ENCODE measurements at regions not wholly inside any gene's neighbourhood (a gene's known extent, or its start where the extent isn't known, plus 50 kb on each side); places are given as distances from the start of the nearest gene placed in this dataset.

GRCh38 chr14:84351646-84352045, 1178.3 kb upstream of the FLRT2 start:
- Histone ChIP-seq H3K27ac (ENCODE audit: low read depth, low read length, poor library complexity, severe bottlenecking) (no peak overlapping the region), H3K4me1 (ENCODE audit: insufficient read depth, low read length, severe bottlenecking) (no peaks in the 10 kb centered on the region), H3K9ac (ENCODE audit: low read length) (no peak overlapping the region), H3K4me2 (ENCODE audit: low read length) (no peak overlapping the region), H3F3A (ENCODE audit: insufficient read depth, low read length) (no peaks in the 10 kb centered on the region), H4K20me1 (ENCODE audit: insufficient read depth, low read length) (no peaks in the 10 kb centered on the region), H2AFZ (ENCODE audit: low read length) (no peak overlapping the region), H3K9me2 (ENCODE audit: low read depth, low read length) (no peaks in the 10 kb centered on the region), H3K9me3 (ENCODE audit: low read length) (no peaks in the 10 kb centered on the region), H3K79me2 (ENCODE audit: insufficient read depth, low read length) (no peaks in the 10 kb centered on the region), H3K36me3 (ENCODE audit: insufficient read depth, low read length) (no peaks in the 10 kb centered on the region), H3K4me3 (ENCODE audit: low read depth, low read length, poor library complexity, severe bottlenecking) (no peak overlapping the region), H3K27me3 (ENCODE audit: insufficient read depth, low read length) (no peaks in the 10 kb centered on the region)
- TF ChIP-seq CTCF (IDR thresholded peaks at IDR 0.05; ENCODE audit: low read length) (no peak), EZH2 (IDR thresholded peaks at IDR 0.05; ENCODE audit: borderline replicate concordance, low read length) (no peak)

GRCh38 chr14:84361476-84361875, 1168.5 kb upstream of the FLRT2 start:
- H4K20me1 ChIP-seq (ENCODE audit: insufficient read depth, low read length) = no peaks in the 10 kb centered on the region

DNA sequence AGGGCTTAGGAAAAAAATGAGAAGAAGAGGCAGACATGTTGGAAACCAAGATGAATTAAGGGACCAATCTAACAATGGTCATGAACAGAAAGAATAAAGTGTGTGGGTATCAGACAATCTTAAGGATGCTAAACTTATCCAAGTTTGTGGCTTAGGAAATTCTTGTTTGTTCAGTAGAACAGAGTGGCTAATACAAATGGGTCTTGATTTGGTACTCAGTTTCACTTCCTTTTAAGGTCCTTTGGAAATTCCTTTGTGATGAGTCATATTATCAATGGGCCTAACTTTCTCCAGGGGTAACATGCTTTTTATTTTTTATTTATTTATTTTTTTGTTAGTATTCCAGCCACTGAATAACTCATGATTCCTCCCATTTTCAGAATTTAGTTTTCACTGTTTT, 1154.7 kb upstream of the FLRT2 start:
- Histone ChIP-seq H3K9me3 (ENCODE audit: low read length) (no peaks in the 10 kb centered on the region), H3F3A (ENCODE audit: insufficient read depth, low read length) (no peaks in the 10 kb centered on the region), H3K4me2 (ENCODE audit: low read length) (no peak overlapping the region), H2AFZ (ENCODE audit: low read length) (no peak overlapping the region), H3K36me3 (ENCODE audit: insufficient read depth, low read length) (no peaks in the 10 kb centered on the region), H3K4me1 (ENCODE audit: insufficient read depth, low read length, severe bottlenecking) (no peaks in the 10 kb centered on the region), H3K79me2 (ENCODE audit: insufficient read depth, low read length) (no peaks in the 10 kb centered on the region), H3K4me3 (ENCODE audit: low read depth, low read length, poor library complexity, severe bottlenecking) (no peak overlapping the region), H3K9me2 (ENCODE audit: low read depth, low read length) (no peaks in the 10 kb centered on the region), H4K20me1 (ENCODE audit: insufficient read depth, low read length) (no peaks in the 10 kb centered on the region), H3K27ac (ENCODE audit: low read depth, low read length, poor library complexity, severe bottlenecking) (no peak overlapping the region), H3K27me3 (ENCODE audit: insufficient read depth, low read length) (no peaks in the 10 kb centered on the region), H3K9ac (ENCODE audit: low read length) (no peak overlapping the region)
- TF ChIP-seq EZH2 (IDR thresholded peaks at IDR 0.05; ENCODE audit: borderline replicate concordance, low read length) (no peak), CTCF (IDR thresholded peaks at IDR 0.05; ENCODE audit: low read length) (no peak)

More at GRCh38 chr14:84361476-84361875, 1168.5 kb upstream of the FLRT2 start:
- no peak overlapping the region for H3K9ac ChIP-seq (ENCODE audit: low read length)
- H2AFZ ChIP-seq (ENCODE audit: low read length) = no peak overlapping the region
- no peak overlapping the region for H3K4me3 ChIP-seq (ENCODE audit: low read depth, low read length, poor library complexity, severe bottlenecking)
- TF ChIP-seq EZH2 (IDR thresholded peaks at IDR 0.05; ENCODE audit: borderline replicate concordance, low read length) = no peak
- TF ChIP-seq CTCF (IDR thresholded peaks at IDR 0.05; ENCODE audit: low read length) = no peak
- H3K27me3 ChIP-seq (ENCODE audit: insufficient read depth, low read length) = no peaks in the 10 kb centered on the region
- no peaks in the 10 kb centered on the region for H3K4me1 ChIP-seq (ENCODE audit: insufficient read depth, low read length, severe bottlenecking)
- no peak overlapping the region for H3K27ac ChIP-seq (ENCODE audit: low read depth, low read length, poor library complexity, severe bottlenecking)
- H3K36me3 ChIP-seq (ENCODE audit: insufficient read depth, low read length) = no peaks in the 10 kb centered on the region
- H3F3A ChIP-seq (ENCODE audit: insufficient read depth, low read length) = no peaks in the 10 kb centered on the region
- H3K79me2 ChIP-seq (ENCODE audit: insufficient read depth, low read length) = no peaks in the 10 kb centered on the region
- H3K9me3 ChIP-seq (ENCODE audit: low read length) = no peaks in the 10 kb centered on the region
- H3K4me2 ChIP-seq (ENCODE audit: low read length) = no peak overlapping the region
- no peaks in the 10 kb centered on the region for H3K9me2 ChIP-seq (ENCODE audit: low read depth, low read length)
